ENCODE measurements at regions not wholly inside any gene's neighbourhood (a gene's known extent, or its start where the extent isn't known, plus 50 kb on each side); places are given as distances from the start of the nearest gene placed in this dataset.

- TF ChIP-seq CTCF (IDR thresholded peaks at IDR 0.05; ENCODE audit: low read depth, low read length): no peak
- TF ChIP-seq EZH2phosphoT487 (IDR thresholded peaks at IDR 0.05; ENCODE audit: low read depth): no peak
Observed at GRCh38 chr1:105396001-105396400, 1646.3 kb downstream of the AMY1C start.

Data from OCI-LY3 (cell line).